K562 (cell line): ENCODE measurements at regions not wholly inside any gene's neighbourhood (a gene's known extent, or its start where the extent isn't known, plus 50 kb on each side); places are given as distances from the start of the nearest gene placed in this dataset.

Experiments
- ATAC-seq: fragments of 200-7000 bp; cut with Tn5 transposase; 3 replicates; pipeline ENCODE4 v1.9.1; 2020; ENCODE audit warnings: moderate library complexity
- BruUV-seq: library from RNA; stranded (reverse); fragments of 400-500 nt; replicated peaks from 2 replicates; lab custom pipeline; 2021; lab: Mats Ljungman, UMichigan
- CTCF ChIA-PET: fragments of 300-600 bp; formaldehyde crosslinking; extraction: SDS; loops from one replicate; lab custom pipeline; 2021; ENCODE audit warnings: low intra/inter-chr PET ratio; lab: Yijun Ruan, JAX
- POLR2A ChIA-PET: fragments of 300-600, 350-650 bp; sonication (Branson Sonifier 250); formaldehyde crosslinking; extraction: SDS; loops from one replicate; lab custom pipeline; 2021; ENCODE audit warnings: antibody characterized with exemption, inconsistent platforms; lab: Yijun Ruan, JAX
- DNase-seq, 4 experiments: peaks; one replicate each; pipeline versions ENCODE4 v3.0.0 to v3.0.0-alpha.2; 2011 to 2018; ENCODE audit warnings: low spot score in 3 of 4, mixed read lengths in 3 of 4; ENCODE audit errors: extremely low read depth in 1 of 4
- FAIRE-seq: peaks from 2 replicates; lab custom pipeline; 2011; peaks lifted over from hg19 to GRCh38; lab: Jason Lieb, UNC
- H2AFZ ChIP-seq: 2 replicates; pipeline ENCODE4 v1.6.0; 2011; ENCODE audit warnings: low read depth, low read length, control low read depth, inconsistent platforms
- H3K27ac ChIP-seq: fragments of 200-600 bp; 3 replicates; pipeline ENCODE4 v1.8.0; 2011; ENCODE audit warnings: low read depth, mild to moderate bottlenecking, control low read depth, inconsistent platforms, low read length, moderate library complexity, mixed read lengths; ENCODE audit errors: extremely low read depth
- H3K27me3 ChIP-seq, 2 experiments: fragments of 300-600 bp in 1 of 2; 2 replicates in 1 of 2; 3 replicates in 1 of 2; pipeline versions ENCODE4 v1.6.0 to v1.8.0; 2011; ENCODE audit warnings: inconsistent platforms in 2 of 2, low read length in 2 of 2, mild to moderate bottlenecking in 1 of 2, mixed read lengths in 1 of 2, moderate library complexity in 1 of 2; ENCODE audit not compliant: control insufficient read depth in 2 of 2, insufficient read depth in 2 of 2
- H3K36me3 ChIP-seq: fragments of 300-600 bp; 3 replicates; pipeline ENCODE4 v1.8.0; 2011; ENCODE audit warnings: mild to moderate bottlenecking, low read length, inconsistent platforms; ENCODE audit not compliant: control insufficient read depth, insufficient read depth
- H3K4me1 ChIP-seq, 2 experiments: fragments of 200-600 bp in 1 of 2; replicated peaks in 1 of 2; 2 replicates in 1 of 2; 3 replicates in 1 of 2; pipeline versions ENCODE4 v1.5.1 to v1.8.0; 2011; ENCODE audit warnings: inconsistent platforms in 2 of 2, low read length in 2 of 2, mild to moderate bottlenecking in 1 of 2, mixed read lengths in 1 of 2, moderate library complexity in 1 of 2; ENCODE audit not compliant: control insufficient read depth in 2 of 2, insufficient read depth in 2 of 2
- H3K4me2 ChIP-seq: 2 replicates; pipeline ENCODE4 v1.6.1; 2011; ENCODE audit warnings: low read length, control low read depth, inconsistent platforms, mixed read lengths; ENCODE audit not compliant: insufficient read depth
- H3K4me3 ChIP-seq: fragments of 200-600 bp; sonication (generic), shearing (Covaris generic); 2 replicates; pipeline ENCODE4 v1.5.1; 2016; ENCODE audit warnings: control low read depth, inconsistent platforms
- H3K79me2 ChIP-seq: fragments of 200-600 bp; 3 replicates; pipeline ENCODE4 v1.8.0; 2011; ENCODE audit warnings: low read length, inconsistent platforms; ENCODE audit not compliant: control insufficient read depth, insufficient read depth
- H3K9ac ChIP-seq, 2 experiments: 2 replicates each; pipeline versions ENCODE4 v1.6.0 to v1.6.1; 2011; ENCODE audit warnings: low read depth in 2 of 2, low read length in 2 of 2, control low read depth in 1 of 2, inconsistent platforms in 1 of 2, mild to moderate bottlenecking in 1 of 2, mixed read lengths in 1 of 2; ENCODE audit not compliant: insufficient read depth in 1 of 2
- H3K9me1 ChIP-seq: one replicate; pipeline ENCODE4 v1.6.0; 2011; ENCODE audit warnings: inconsistent platforms, mild to moderate bottlenecking, low read length, moderate library complexity; ENCODE audit not compliant: control insufficient read depth, insufficient read depth
- H3K9me3 ChIP-seq: replicated peaks from 2 replicates; pipeline ENCODE4 v1.5.1; 2011; ENCODE audit warnings: low read depth, low read length, inconsistent platforms; ENCODE audit not compliant: control insufficient read depth, insufficient read depth
- H4K20me1 ChIP-seq: replicated peaks from 2 replicates; pipeline ENCODE4 v1.6.1; 2011; ENCODE audit warnings: low read length, inconsistent platforms, mixed read lengths; ENCODE audit not compliant: control insufficient read depth, insufficient read depth
- FOXP1 ChIP-seq: sonication (generic); formaldehyde crosslinking; IDR thresholded peaks from 2 replicates; pipeline ENCODE4 v1.8.0; 2022; ENCODE audit warnings: mild to moderate bottlenecking, missing genetic modification reagents
- MYBL2 ChIP-seq, 2 experiments: fragments of 450-650 bp in 1 of 2; sonication (generic) in 1 of 2; formaldehyde crosslinking in 1 of 2; IDR thresholded peaks; 2 replicates each; pipeline versions ENCODE4 v1.6.1 to v1.8.1; 2017 to 2022; ENCODE audit warnings: borderline replicate concordance in 1 of 2, inconsistent platforms in 1 of 2, low read depth in 1 of 2, mild to moderate bottlenecking in 1 of 2, missing genetic modification reagents in 1 of 2, moderate library complexity in 1 of 2
- NBN ChIP-seq: fragments of 450-650 bp; IDR thresholded peaks from 2 replicates; pipeline ENCODE4 v1.6.1; 2016; ENCODE audit warnings: low read depth, mild to moderate bottlenecking
- POLR2B ChIP-seq: fragments of 450-650 bp; IDR thresholded peaks from 2 replicates; pipeline ENCODE4 v1.6.1; 2018; ENCODE audit warnings: low read depth; ENCODE audit not compliant: partially characterized antibody
- RAD51 ChIP-seq: fragments of 450-650 bp; IDR thresholded peaks from 2 replicates; pipeline ENCODE4 v1.7.1; 2016; ENCODE audit warnings: low read depth, mild to moderate bottlenecking, borderline replicate concordance
- RFX1 ChIP-seq: fragments of 450-650 bp; IDR thresholded peaks from 2 replicates; pipeline ENCODE4 v1.6.1; 2016; ENCODE audit warnings: mild to moderate bottlenecking, moderate library complexity
- SMAD3 ChIP-seq: fragments of 450-650 bp; formaldehyde crosslinking; conservative IDR thresholded peaks from 2 replicates; pipeline ENCODE4 v1.4.0; 2020; ENCODE audit warnings: mild to moderate bottlenecking
- SP2 ChIP-seq: IDR thresholded peaks from 2 replicates; pipeline ENCODE4 v1.6.1; 2011; ENCODE audit warnings: mild to moderate bottlenecking, low read depth, low read length, moderate library complexity; ENCODE audit not compliant: poor library complexity, severe bottlenecking; ENCODE audit errors: extremely low read depth
- ZNF197 ChIP-seq: fragments of 200-800 bp; sonication (Bioruptor generic); IDR thresholded peaks from 2 replicates; pipeline ENCODE4 v1.6.1; 2016; ENCODE audit warnings: low read depth, missing genetic modification characterization, missing compliant biosample characterization
- WGBS: fragments of 100-300 bp; shearing (Covaris generic); methylation state at CpG from one replicate; pipeline ENCODE4 v1.1.6; 2016; ENCODE audit warnings: low coverage, mixed read lengths; ENCODE audit not compliant: insufficient coverage; ENCODE audit errors: missing lambda C conversion rate; 5-methylcytosine and 5-hydroxymethylcytosine counted together
- in situ Hi-C: fragments of 300-500 bp; cut with MboI; formaldehyde crosslinking; loops from 4 replicates; pipeline ENCODE4 v1.15.0; 2018; ENCODE audit warnings: inconsistent platforms, mixed read lengths
- intact Hi-C: fragments of 100-400 bp; cut with micrococcal nuclease; formaldehyde crosslinking; loops from 2 replicates; pipeline ENCODE4 v1.14.2; 2022
- TF ChIP-seq, protein P1 (sequence below), 2 experiments: IDR thresholded peaks in 1 of 2; conservative IDR thresholded peaks in 1 of 2; 2 replicates each; pipeline ENCODE4 v1.6.1; 2016; ENCODE audit warnings: low read depth in 2 of 2, mild to moderate bottlenecking in 1 of 2, missing compliant biosample characterization in 1 of 2, missing genetic modification characterization in 1 of 2, moderate library complexity in 1 of 2
- TF ChIP-seq, protein P2 (sequence below): fragments of 250-450 bp; sonication (Bioruptor Pico); IDR thresholded peaks from 2 replicates; pipeline ENCODE4 v1.8.0; 2022; ENCODE audit warnings: inconsistent platforms, mild to moderate bottlenecking, moderate library complexity, borderline replicate concordance
- TF ChIP-seq, protein P3 (sequence below): fragments of 250-450 bp; sonication (Bioruptor Pico); IDR thresholded peaks from 2 replicates; pipeline ENCODE4 v1.8.0; 2021; ENCODE audit warnings: borderline replicate concordance, mild to moderate bottlenecking, moderate library complexity; ENCODE audit not compliant: poor library complexity, severe bottlenecking
- TF ChIP-seq, protein P4 (sequence below): fragments of 250-450 bp; sonication (Bioruptor Pico); IDR thresholded peaks from 2 replicates; pipeline ENCODE4 v1.4.0; 2020; ENCODE audit warnings: borderline replicate concordance

DNA sequence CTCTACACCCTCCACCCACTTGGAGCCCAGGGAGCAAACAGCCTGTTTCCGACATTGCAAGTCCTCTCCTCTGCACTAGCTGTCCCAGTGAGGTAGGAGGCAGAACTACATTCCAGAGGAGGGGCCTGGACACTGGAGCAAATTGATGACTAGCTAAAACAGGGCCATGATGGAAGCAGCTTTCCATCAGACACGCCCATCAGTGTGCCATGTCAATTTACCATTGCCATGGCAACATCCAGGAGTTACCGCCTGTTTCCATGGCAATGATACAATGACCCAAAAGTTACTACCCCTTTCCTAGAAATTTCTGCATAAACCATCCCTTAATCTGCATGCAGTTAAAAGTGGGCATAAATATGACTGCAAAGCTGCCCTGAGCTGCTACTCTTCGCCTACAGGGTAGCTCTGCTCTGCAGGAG is 647.1 kb downstream of the PTPRU start:
- ChIA-PET POLR2A (interaction anchor here (0.6 kb wide), 1 partner anchor 532 kb away, joined by 3 read pairs; no protein-coding TSS in a partner anchor), CTCF (no interaction called here)
- no peaks in the 10 kb centered on the region; a peak in 1 of 5 replicates for H3K27me3 ChIP-seq
- H3K27ac ChIP-seq = no peak overlapping the region
- no peaks in the 10 kb centered on the region for H3K9me1 ChIP-seq
- no peaks in the 10 kb centered on the region for H3K4me1 ChIP-seq
- intact Hi-C loops (no loop called here), in situ Hi-C loops (no loop called here)
- FAIRE-seq (no peak), ATAC-seq (no peak), DNase-seq (no peak)
- no peak overlapping the region for H3K4me3 ChIP-seq
- H3K79me2 ChIP-seq = no peaks in the 10 kb centered on the region
- H3K36me3 ChIP-seq = no peaks in the 10 kb centered on the region
- no TSS peak for BruUV-seq
- 0% methylated on average over 4 of the region's 4 CpGs for WGBS
- H4K20me1 ChIP-seq = no peaks in the 10 kb centered on the region
- H3K9me3 ChIP-seq = no peaks in the 10 kb centered on the region
- no peak overlapping the region for H2AFZ ChIP-seq
- H3K4me2 ChIP-seq = no peak overlapping the region
- no peak overlapping the region for H3K9ac ChIP-seq
- TF ChIP-seq SP2 (no peak), RAD51 (no peak), RFX1 (peak; percentile 78), MYBL2 (IDR thresholded peaks at IDR 0.05; ENCODE audit: low read depth) (no peak), MYBL2 (CRISPR knock-in tag; IDR thresholded peaks at IDR 0.05; ENCODE audit: borderline replicate concordance) (no peak), SMAD3 (CRISPR knock-in tag) (no peak), FOXP1 (CRISPR knock-in tag) (no peak), NBN (no peak), POLR2B (no peak), ZNF197 (no peak)
- TF ChIP-seq, protein P1, sequence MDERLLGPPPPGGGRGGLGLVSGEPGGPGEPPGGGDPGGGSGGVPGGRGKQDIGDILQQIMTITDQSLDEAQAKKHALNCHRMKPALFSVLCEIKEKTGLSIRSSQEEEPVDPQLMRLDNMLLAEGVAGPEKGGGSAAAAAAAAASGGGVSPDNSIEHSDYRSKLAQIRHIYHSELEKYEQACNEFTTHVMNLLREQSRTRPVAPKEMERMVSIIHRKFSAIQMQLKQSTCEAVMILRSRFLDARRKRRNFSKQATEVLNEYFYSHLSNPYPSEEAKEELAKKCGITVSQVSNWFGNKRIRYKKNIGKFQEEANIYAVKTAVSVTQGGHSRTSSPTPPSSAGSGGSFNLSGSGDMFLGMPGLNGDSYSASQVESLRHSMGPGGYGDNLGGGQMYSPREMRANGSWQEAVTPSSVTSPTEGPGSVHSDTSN (CRISPR knock-in tag; IDR thresholded peaks at IDR 0.05; ENCODE audit: low read depth) = no peak
- TF ChIP-seq, protein P1 (tag; conservative IDR thresholded peaks at IDR 0.05; ENCODE audit: low read depth) = 0 out of 2 replicates have a peak, but pooled peaks have one; percentile 19
- TF ChIP-seq, protein P2, sequence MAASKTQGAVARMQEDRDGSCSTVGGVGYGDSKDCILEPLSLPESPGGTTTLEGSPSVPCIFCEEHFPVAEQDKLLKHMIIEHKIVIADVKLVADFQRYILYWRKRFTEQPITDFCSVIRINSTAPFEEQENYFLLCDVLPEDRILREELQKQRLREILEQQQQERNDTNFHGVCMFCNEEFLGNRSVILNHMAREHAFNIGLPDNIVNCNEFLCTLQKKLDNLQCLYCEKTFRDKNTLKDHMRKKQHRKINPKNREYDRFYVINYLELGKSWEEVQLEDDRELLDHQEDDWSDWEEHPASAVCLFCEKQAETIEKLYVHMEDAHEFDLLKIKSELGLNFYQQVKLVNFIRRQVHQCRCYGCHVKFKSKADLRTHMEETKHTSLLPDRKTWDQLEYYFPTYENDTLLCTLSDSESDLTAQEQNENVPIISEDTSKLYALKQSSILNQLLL (CRISPR knock-in tag) = no peak
- TF ChIP-seq, protein P3, sequence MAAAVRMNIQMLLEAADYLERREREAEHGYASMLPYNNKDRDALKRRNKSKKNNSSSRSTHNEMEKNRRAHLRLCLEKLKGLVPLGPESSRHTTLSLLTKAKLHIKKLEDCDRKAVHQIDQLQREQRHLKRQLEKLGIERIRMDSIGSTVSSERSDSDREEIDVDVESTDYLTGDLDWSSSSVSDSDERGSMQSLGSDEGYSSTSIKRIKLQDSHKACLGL (CRISPR knock-in tag) = no peak
- TF ChIP-seq, protein P4, sequence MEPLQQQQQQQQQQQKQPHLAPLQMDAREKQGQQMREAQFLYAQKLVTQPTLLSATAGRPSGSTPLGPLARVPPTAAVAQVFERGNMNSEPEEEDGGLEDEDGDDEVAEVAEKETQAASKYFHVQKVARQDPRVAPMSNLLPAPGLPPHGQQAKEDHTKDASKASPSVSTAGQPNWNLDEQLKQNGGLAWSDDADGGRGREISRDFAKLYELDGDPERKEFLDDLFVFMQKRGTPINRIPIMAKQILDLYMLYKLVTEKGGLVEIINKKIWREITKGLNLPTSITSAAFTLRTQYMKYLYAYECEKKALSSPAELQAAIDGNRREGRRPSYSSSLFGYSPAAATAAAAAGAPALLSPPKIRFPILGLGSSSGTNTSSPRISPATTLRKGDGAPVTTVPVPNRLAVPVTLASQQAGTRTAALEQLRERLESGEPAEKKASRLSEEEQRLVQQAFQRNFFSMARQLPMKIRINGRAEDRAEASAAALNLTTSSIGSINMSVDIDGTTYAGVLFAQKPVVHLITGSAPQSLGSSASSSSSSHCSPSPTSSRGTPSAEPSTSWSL (CRISPR knock-in tag) = no peak
